ENCODE measurements at regions not wholly inside any gene's neighbourhood (a gene's known extent, or its start where the extent isn't known, plus 50 kb on each side); places are given as distances from the start of the nearest gene placed in this dataset.

- Histone ChIP-seq H3K79me2 (ENCODE audit: low read length) (no peaks in the 10 kb centered on the region), H3K9ac (ENCODE audit: low read length) (no peak overlapping the region), H3K27me3 (ENCODE audit: low read length) (no peaks in the 10 kb centered on the region), H2AFZ (ENCODE audit: low read length) (peak overlapping the region; percentile 42; the same call in 1 of the 2 replicates), H3K9me3 (ENCODE audit: low read length) (no peaks in the 10 kb centered on the region), H3F3A (ENCODE audit: low read length, unreplicated experiment) (no peaks in the 10 kb centered on the region), H3K4me3 (ENCODE audit: low read length) (no peak overlapping the region), H3K4me2 (ENCODE audit: low read length) (no peak overlapping the region), H3K27ac (ENCODE audit: low read length) (no peak overlapping the region), H4K20me1 (ENCODE audit: low read length) (no peaks in the 10 kb centered on the region), H3K9me2 (replicated peaks; ENCODE audit: low read length) (no peaks in the 10 kb centered on the region), H3K4me1 (ENCODE audit: insufficient read depth, low read length) (0 out of 2 replicates have a peak, but pooled peaks cover 8% of the 10 kb centered on the region), H3K36me3 (ENCODE audit: low read depth, low read length) (no peaks in the 10 kb centered on the region)
- ChIA-PET POLR2A (ENCODE audit: unreplicated experiment) (no interaction called here), CTCF (no interaction called here)
- intact Hi-C loops (cut with micrococcal nuclease), result no loop called here
- no peak for ATAC-seq
- DNase-seq, result no peak
- TF ChIP-seq CTCF (conservative IDR thresholded peaks at IDR 0.05; ENCODE audit: low read depth, low read length) (no peak), EZH2 (IDR thresholded peaks at IDR 0.05; ENCODE audit: low read length, unreplicated experiment) (no peak), EZH2phosphoT487 (IDR thresholded peaks at IDR 0.05; ENCODE audit: borderline replicate concordance, low read length) (no peak)
- BruUV-seq (replicated peaks), result no TSS peak
Observed at GRCh38 chr2:146031158-146031557, 1511.2 kb upstream of the ZEB2 start.

GRCh38 chr2:146027156-146027555 is 1507.2 kb upstream of the ZEB2 start:
- Histone ChIP-seq H3K4me1 (ENCODE audit: insufficient read depth, low read length) (no peaks in the 10 kb centered on the region), H3F3A (ENCODE audit: low read length, unreplicated experiment) (no peaks in the 10 kb centered on the region), H3K4me2 (ENCODE audit: low read length) (no peak overlapping the region), H3K79me2 (ENCODE audit: low read length) (no peaks in the 10 kb centered on the region), H3K9ac (ENCODE audit: low read length) (no peak overlapping the region), H3K4me3 (ENCODE audit: low read length) (no peak overlapping the region), H3K9me2 (replicated peaks; ENCODE audit: low read length) (no peaks in the 10 kb centered on the region), H3K27ac (ENCODE audit: low read length) (no peak overlapping the region), H3K36me3 (ENCODE audit: low read depth, low read length) (no peaks in the 10 kb centered on the region), H3K27me3 (ENCODE audit: low read length) (no peaks in the 10 kb centered on the region), H2AFZ (ENCODE audit: low read length) (no peak overlapping the region), H4K20me1 (ENCODE audit: low read length) (no peaks in the 10 kb centered on the region), H3K9me3 (ENCODE audit: low read length) (no peaks in the 10 kb centered on the region)
- ChIA-PET POLR2A (ENCODE audit: unreplicated experiment) (no interaction called here), CTCF (no interaction called here)
- intact Hi-C loops (cut with micrococcal nuclease), result no loop called here
- DNase-seq (no peak), ATAC-seq (no peak)
- TF ChIP-seq EZH2 (IDR thresholded peaks at IDR 0.05; ENCODE audit: low read length, unreplicated experiment) (no peak), CTCF (conservative IDR thresholded peaks at IDR 0.05; ENCODE audit: low read depth, low read length) (no peak), EZH2phosphoT487 (IDR thresholded peaks at IDR 0.05; ENCODE audit: borderline replicate concordance, low read length) (no peak)
- no TSS peak for BruUV-seq (replicated peaks)

- intact Hi-C loops (cut with micrococcal nuclease), result no loop called here
- DNase-seq, result no peak
- H3K4me2 ChIP-seq (ENCODE audit: low read length), result no peak overlapping the region
- H3K27me3 ChIP-seq (ENCODE audit: low read length), result no peaks in the 10 kb centered on the region
- H4K20me1 ChIP-seq (ENCODE audit: low read length), result no peaks in the 10 kb centered on the region
- H3K27ac ChIP-seq (ENCODE audit: low read length), result no peak overlapping the region
- no peak overlapping the region for H2AFZ ChIP-seq (ENCODE audit: low read length)
- ChIA-PET CTCF (no interaction called here), POLR2A (ENCODE audit: unreplicated experiment) (no interaction called here)
- H3K9me2 ChIP-seq (replicated peaks; ENCODE audit: low read length), result no peaks in the 10 kb centered on the region
- no peak overlapping the region for H3K9ac ChIP-seq (ENCODE audit: low read length)
- H3K9me3 ChIP-seq (ENCODE audit: low read length), result no peaks in the 10 kb centered on the region
- H3K79me2 ChIP-seq (ENCODE audit: low read length), result no peaks in the 10 kb centered on the region
- H3K36me3 ChIP-seq (ENCODE audit: low read depth, low read length), result no peaks in the 10 kb centered on the region
- no peak overlapping the region for H3K4me3 ChIP-seq (ENCODE audit: low read length)
- no peaks in the 10 kb centered on the region for H3K4me1 ChIP-seq (ENCODE audit: insufficient read depth, low read length)
- no TSS peak for BruUV-seq (replicated peaks)
- ATAC-seq, result no peak
- no peak for TF ChIP-seq CTCF (conservative IDR thresholded peaks at IDR 0.05; ENCODE audit: low read depth, low read length)
- no peak for TF ChIP-seq EZH2 (IDR thresholded peaks at IDR 0.05; ENCODE audit: low read length, unreplicated experiment)
- no peak for TF ChIP-seq EZH2phosphoT487 (IDR thresholded peaks at IDR 0.05; ENCODE audit: borderline replicate concordance, low read length)
- no peaks in the 10 kb centered on the region for H3F3A ChIP-seq (ENCODE audit: low read length, unreplicated experiment)
Observed at GRCh38 chr2:146025519-146025918, 1505.6 kb upstream of the ZEB2 start.

Data from PC-3 (cell line).